Endothelial cell of umbilical vein (primary cell): ENCODE measurements at regions not wholly inside any gene's neighbourhood (a gene's known extent, or its start where the extent isn't known, plus 50 kb on each side); places are given as distances from the start of the nearest gene placed in this dataset.

Source experiments
- EZH2 ChIP-seq: IDR thresholded peaks from 2 replicates; pipeline ENCODE4 v1.6.1; 2012; ENCODE audit warnings: borderline replicate concordance, low read depth, mild to moderate bottlenecking, moderate library complexity, low read length, inconsistent platforms; ENCODE audit not compliant: severe bottlenecking
- FOS ChIP-seq: IDR thresholded peaks from 2 replicates; pipeline ENCODE4 v1.6.1; 2011; ENCODE audit warnings: mild to moderate bottlenecking, low read length, moderate library complexity, borderline replicate concordance; ENCODE audit not compliant: insufficient read depth
- JUN ChIP-seq: IDR thresholded peaks from 2 replicates; pipeline ENCODE4 v1.6.1; 2011; ENCODE audit warnings: borderline replicate concordance, low read depth; ENCODE audit not compliant: insufficient read length, insufficient read depth
- MAX ChIP-seq: IDR thresholded peaks from 2 replicates; pipeline ENCODE4 v1.6.1; 2011; ENCODE audit not compliant: insufficient read depth, insufficient read length
- MYC ChIP-seq: IDR thresholded peaks from one replicate; pipeline ENCODE4 v1.6.1; 2011; ENCODE audit warnings: mild to moderate bottlenecking, low read depth, low read length
- POLR2A ChIP-seq: IDR thresholded peaks from 2 replicates; pipeline ENCODE4 v1.6.1; 2012; ENCODE audit warnings: low read depth, mild to moderate bottlenecking, control low read depth, low read length
- POLR2AphosphoS5 ChIP-seq: IDR thresholded peaks from 2 replicates; pipeline ENCODE4 v1.6.1; 2012; ENCODE audit warnings: low read depth, mild to moderate bottlenecking, control low read depth, low read length, moderate library complexity; ENCODE audit not compliant: insufficient read depth
- TF ChIP-seq, protein P1 (sequence below), 2 donors: IDR thresholded peaks; 1 replicate in 1 of 2; 2 replicates in 1 of 2; pipeline ENCODE4 v1.5.1; 2011; ENCODE audit warnings: low read length in 2 of 2, mild to moderate bottlenecking in 2 of 2, moderate library complexity in 2 of 2, control low read depth in 1 of 2, inconsistent platforms in 1 of 2, low read depth in 1 of 2; ENCODE audit not compliant: insufficient read depth in 1 of 2; ENCODE audit errors: extremely low read depth in 1 of 2

- TF ChIP-seq POLR2AphosphoS5 (no peak), EZH2 (no peak), POLR2A (no peak), JUN (no peak), MAX (no peak), FOS (no peak), MYC (no peak)
- TF ChIP-seq, protein P1, sequence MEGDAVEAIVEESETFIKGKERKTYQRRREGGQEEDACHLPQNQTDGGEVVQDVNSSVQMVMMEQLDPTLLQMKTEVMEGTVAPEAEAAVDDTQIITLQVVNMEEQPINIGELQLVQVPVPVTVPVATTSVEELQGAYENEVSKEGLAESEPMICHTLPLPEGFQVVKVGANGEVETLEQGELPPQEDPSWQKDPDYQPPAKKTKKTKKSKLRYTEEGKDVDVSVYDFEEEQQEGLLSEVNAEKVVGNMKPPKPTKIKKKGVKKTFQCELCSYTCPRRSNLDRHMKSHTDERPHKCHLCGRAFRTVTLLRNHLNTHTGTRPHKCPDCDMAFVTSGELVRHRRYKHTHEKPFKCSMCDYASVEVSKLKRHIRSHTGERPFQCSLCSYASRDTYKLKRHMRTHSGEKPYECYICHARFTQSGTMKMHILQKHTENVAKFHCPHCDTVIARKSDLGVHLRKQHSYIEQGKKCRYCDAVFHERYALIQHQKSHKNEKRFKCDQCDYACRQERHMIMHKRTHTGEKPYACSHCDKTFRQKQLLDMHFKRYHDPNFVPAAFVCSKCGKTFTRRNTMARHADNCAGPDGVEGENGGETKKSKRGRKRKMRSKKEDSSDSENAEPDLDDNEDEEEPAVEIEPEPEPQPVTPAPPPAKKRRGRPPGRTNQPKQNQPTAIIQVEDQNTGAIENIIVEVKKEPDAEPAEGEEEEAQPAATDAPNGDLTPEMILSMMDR (IDR thresholded peaks at IDR 0.05; ENCODE audit: extremely low read depth in 1 of 2, insufficient read depth in 1 of 2, low read depth in 1 of 2, low read length in 2 of 2) = no peak
These were observed 372.9 kb downstream of the RMST start for GRCh38 chr12:97835541-97835940.
